Activated naive CD4-positive, alpha-beta T cell treated with Interleukin-2 at 50 U/mL for 16 hours (primary cell): ENCODE measurements at regions not wholly inside any gene's neighbourhood (a gene's known extent, or its start where the extent isn't known, plus 50 kb on each side); places are given as distances from the start of the nearest gene placed in this dataset.

ENCODE experiments used
- DNase-seq: peaks from one replicate; pipeline ENCODE4 v3.0.0-alpha.2; 2020

- DNase-seq, result no peak
These were observed 138.5 kb upstream of the HES1 start for GRCh38 chr3:193997228-193998122.

GRCh38 chr3:193998123-193998448 is 137.9 kb upstream of the HES1 start:
- DNase-seq, result no peak

GRCh38 chr3:193998628-193999195 is 137.2 kb upstream of the HES1 start:
- no peak for DNase-seq

- DNase-seq, result no peak
These were observed 135.8 kb upstream of the HES1 start for GRCh38 chr3:194000100-194000499.

GRCh38 chr3:194000712-194001111 is 135.2 kb upstream of the HES1 start:
- no peak for DNase-seq

- no peak for DNase-seq
These were observed 134.1 kb upstream of the HES1 start for GRCh38 chr3:194001728-194002459.

- DNase-seq, result no peak
These were observed 132.6 kb upstream of the HES1 start for GRCh38 chr3:194003114-194004057.

- no peak for DNase-seq
These were observed 129.9 kb upstream of the HES1 start for GRCh38 chr3:194005930-194006501.

- no peak for DNase-seq
These were observed 128.2 kb upstream of the HES1 start for GRCh38 chr3:194007592-194008337.

GRCh38 chr3:194009019-194009418 is 126.9 kb upstream of the HES1 start:
- no peak for DNase-seq

- DNase-seq, result no peak
These were observed 125.9 kb upstream of the HES1 start for GRCh38 chr3:194009892-194010533.

GRCh38 chr3:194011807-194012206 is 124.1 kb upstream of the HES1 start:
- DNase-seq, result no peak

- no peak for DNase-seq
These were observed 122.0 kb upstream of the HES1 start for GRCh38 chr3:194013928-194014327.

GRCh38 chr3:194014756-194015155 is 121.2 kb upstream of the HES1 start:
- no peak for DNase-seq

GRCh38 chr3:194019398-194020165 is 116.4 kb upstream of the HES1 start:
- DNase-seq, result no peak

GRCh38 chr3:194022052-194022451 is 113.9 kb upstream of the HES1 start:
- DNase-seq, result no peak

GRCh38 chr3:194022816-194023215 is 113.1 kb upstream of the HES1 start:
- no peak for DNase-seq

GRCh38 chr3:194023501-194024280 is 112.3 kb upstream of the HES1 start:
- no peak for DNase-seq

- no peak for DNase-seq
These were observed 110.8 kb upstream of the HES1 start for GRCh38 chr3:194025119-194025518.

- DNase-seq, result no peak
These were observed 110.0 kb upstream of the HES1 start for GRCh38 chr3:194025951-194026350.
